ENCODE measurements at regions not wholly inside any gene's neighbourhood (a gene's known extent, or its start where the extent isn't known, plus 50 kb on each side); places are given as distances from the start of the nearest gene placed in this dataset.

- intact Hi-C loops (cut with DNase I, micrococcal nuclease), result no loop called here
- ATAC-seq, result no peak
- DNase-seq, result no peak
These were observed 71.3 kb upstream of the CIBAR2 start for GRCh38 chr16:85183564-85183963.

- ATAC-seq (no peak), DNase-seq (no peak)
- intact Hi-C loops (cut with DNase I, micrococcal nuclease), result no loop called here
These were observed 72.1 kb upstream of the CIBAR2 start for GRCh38 chr16:85184404-85184803.

- DNase-seq (no peak), ATAC-seq (no peak)
- intact Hi-C loops (cut with DNase I, micrococcal nuclease), result no loop called here
These were observed 73.2 kb upstream of the CIBAR2 start for GRCh38 chr16:85185303-85186100.

- intact Hi-C loops (cut with DNase I, micrococcal nuclease), result no loop called here
- no peak for ATAC-seq
- DNase-seq, result no peak
These were observed 74.7 kb upstream of the CIBAR2 start for GRCh38 chr16:85187002-85187401.

GRCh38 chr16:85187447-85187846 is 75.2 kb upstream of the CIBAR2 start:
- DNase-seq, result no peak
- ATAC-seq, result no peak
- intact Hi-C loops (cut with DNase I, micrococcal nuclease), result no loop called here

GRCh38 chr16:85187886-85188285 is 75.6 kb upstream of the CIBAR2 start:
- DNase-seq (no peak), ATAC-seq (no peak)
- intact Hi-C loops (cut with DNase I, micrococcal nuclease), result no loop called here

GRCh38 chr16:85188822-85189672 is 76.8 kb upstream of the CIBAR2 start:
- ATAC-seq (peak; percentile 26), DNase-seq (no peak)
- intact Hi-C loops (cut with DNase I, micrococcal nuclease), result no loop called here

GRCh38 chr16:85190572-85190971 is 78.3 kb upstream of the CIBAR2 start:
- intact Hi-C loops (cut with DNase I, micrococcal nuclease), result no loop called here
- ATAC-seq, result no peak
- DNase-seq, result no peak

GRCh38 chr16:85191341-85191965 is 79.2 kb upstream of the CIBAR2 start:
- intact Hi-C loops (cut with DNase I, micrococcal nuclease), result no loop called here
- ATAC-seq, result no peak
- DNase-seq, result no peak

GRCh38 chr16:85192238-85193114 is 80.2 kb upstream of the CIBAR2 start:
- DNase-seq, result no peak
- no peak for ATAC-seq
- intact Hi-C loops (cut with DNase I, micrococcal nuclease), result no loop called here

GRCh38 chr16:85193115-85193493 is 80.8 kb upstream of the CIBAR2 start:
- no peak for ATAC-seq
- intact Hi-C loops (cut with DNase I, micrococcal nuclease), result no loop called here
- no peak for DNase-seq

- no peak for ATAC-seq
- intact Hi-C loops (cut with DNase I, micrococcal nuclease), result no loop called here
- DNase-seq, result no peak
These were observed 81.6 kb upstream of the CIBAR2 start for GRCh38 chr16:85193876-85194275.

GRCh38 chr16:85194307-85195270 is 82.3 kb upstream of the CIBAR2 start:
- DNase-seq (no peak), ATAC-seq (no peak)
- intact Hi-C loops (cut with DNase I, micrococcal nuclease), result no loop called here

- DNase-seq, result no peak
- ATAC-seq, result no peak
- intact Hi-C loops (cut with DNase I, micrococcal nuclease), result no loop called here
These were observed 83.0 kb upstream of the CIBAR2 start for GRCh38 chr16:85195271-85195647.

- peak; percentile 66 for ATAC-seq
- intact Hi-C loops (cut with DNase I, micrococcal nuclease), result no loop called here
- DNase-seq, result peak; percentile 33 to 57
These were observed 83.9 kb upstream of the CIBAR2 start for GRCh38 chr16:85195900-85196772.

- ATAC-seq (no peak), DNase-seq (no peak)
- intact Hi-C loops (cut with DNase I, micrococcal nuclease), result no loop called here
These were observed 84.7 kb upstream of the CIBAR2 start for GRCh38 chr16:85196976-85197375.

All from left colon (tissue), 2 donors.